HCT116 (cell line): ENCODE measurements at regions not wholly inside any gene's neighbourhood (a gene's known extent, or its start where the extent isn't known, plus 50 kb on each side); places are given as distances from the start of the nearest gene placed in this dataset.
A peak's percentile ranks its signal among the peaks of the same experiment; 100 is the strongest.

Experiments used
- ATAC-seq: fragments of 200-7000 bp; cut with Tn5 transposase; 2 replicates; pipeline ENCODE4 v1.9.1; 2020; ENCODE audit warnings: mild to moderate bottlenecking, moderate library complexity
- BruUV-seq: library from RNA; stranded (reverse); fragments of 400-500 nt; replicated peaks from 2 replicates; lab custom pipeline; 2021; lab: Mats Ljungman, UMichigan
- CTCF ChIA-PET: fragments of 300-600 bp; sonication (Branson Sonifier 250); formaldehyde crosslinking; loops from one replicate; lab custom pipeline; 2021; ENCODE audit warnings: antibody characterized with exemption; lab: Charles Lee
- POLR2A ChIA-PET: fragments of 300-600, 350-600 bp; sonication (Branson Sonifier 250); formaldehyde crosslinking; loops from one replicate; lab custom pipeline; 2021; ENCODE audit warnings: antibody characterized with exemption; lab: Charles Lee
- RAD21 ChIA-PET, 2 experiments: fragments of 300-600 bp; sonication (Branson Sonifier 250); formaldehyde crosslinking; loops; one replicate each; lab custom pipeline; 2023; ENCODE audit warnings: low total read pairs in 2 of 2; ENCODE audit not compliant: uncharacterized antibody in 2 of 2, unreplicated experiment in 2 of 2, low non-redundant PET in 1 of 2; lab: Charles Lee
- DNase-seq: peaks from one replicate; pipeline ENCODE4 v3.0.0-alpha.2; 2010; ENCODE audit warnings: low read depth, low spot score
- H2AFZ ChIP-seq: fragments of 200-600 bp; shearing (Covaris generic), sonication (generic); 2 replicates; pipeline ENCODE4 v1.6.1; 2017; ENCODE audit warnings: low read depth, mixed run types, mixed read lengths, antibody characterized with exemption, low read length; ENCODE audit not compliant: poor library complexity, severe bottlenecking
- H3K27ac ChIP-seq: 2 replicates; pipeline ENCODE4 v1.5.1; 2012; ENCODE audit warnings: low read depth, low read length
- H3K27me3 ChIP-seq: fragments of 200-600 bp; sonication (generic); 2 replicates; pipeline ENCODE4 v1.6.1; 2016; ENCODE audit warnings: mixed run types, low read length, mixed read lengths; ENCODE audit not compliant: insufficient read depth
- H3K36me3 ChIP-seq, 2 experiments: fragments of 200-500 bp in 1 of 2; fragments of 200-600 bp in 1 of 2; sonication (Bioruptor generic) in 1 of 2; sonication (generic) in 1 of 2; 2 replicates each; pipeline versions ENCODE4 v1.5.1 to v1.6.1; 2014 to 2016; ENCODE audit warnings: low read length in 2 of 2, inconsistent platforms in 1 of 2, mixed read lengths in 1 of 2, mixed run types in 1 of 2; ENCODE audit not compliant: insufficient read depth in 2 of 2, control insufficient read depth in 1 of 2
- H3K4me1 ChIP-seq, 2 experiments: fragments of 200-600 bp in 1 of 2; sonication (generic) in 1 of 2; 2 replicates each; pipeline versions ENCODE4 v1.5.1 to v1.6.1; 2012 to 2017; ENCODE audit warnings: low read length in 2 of 2, inconsistent platforms in 1 of 2, mild to moderate bottlenecking in 1 of 2, mixed read lengths in 1 of 2, mixed run types in 1 of 2, moderate library complexity in 1 of 2; ENCODE audit not compliant: insufficient read depth in 2 of 2, control insufficient read depth in 1 of 2
- H3K4me2 ChIP-seq: fragments of 200-600 bp; sonication (generic); 2 replicates; pipeline ENCODE4 v1.6.1; 2017; ENCODE audit warnings: mixed run types, low read length, mixed read lengths
- H3K4me3 ChIP-seq, 2 experiments: fragments of 200-600 bp in 1 of 2; sonication (generic) in 1 of 2; replicated peaks in 1 of 2; 2 replicates each; pipeline ENCODE4 v1.5.1; 2011 to 2016; ENCODE audit warnings: low read length in 2 of 2, control low read depth in 1 of 2, low read depth in 1 of 2, mild to moderate bottlenecking in 1 of 2, mixed read lengths in 1 of 2, mixed run types in 1 of 2
- H3K79me2 ChIP-seq: fragments of 200-600 bp; sonication (generic); 2 replicates; pipeline ENCODE4 v1.6.1; 2017; ENCODE audit warnings: mild to moderate bottlenecking, mixed run types, low read length, moderate library complexity, mixed read lengths; ENCODE audit not compliant: insufficient read depth
- H3K9ac ChIP-seq: fragments of 200-600 bp; sonication (generic); 2 replicates; pipeline ENCODE4 v1.6.1; 2016; ENCODE audit warnings: low read length, mixed read lengths
- H3K9me2 ChIP-seq: fragments of 200-600 bp; sonication (generic), shearing (Covaris generic); 2 replicates; pipeline ENCODE4 v1.6.1; 2017; ENCODE audit warnings: mixed run types, mild to moderate bottlenecking, moderate library complexity; ENCODE audit not compliant: insufficient read depth
- H3K9me3 ChIP-seq, 2 experiments: fragments of 200-500 bp in 1 of 2; fragments of 200-600 bp in 1 of 2; sonication (Bioruptor generic) in 1 of 2; sonication (generic) in 1 of 2; 2 replicates each; pipeline ENCODE4 v1.6.1; 2014 to 2017; ENCODE audit warnings: low read length in 2 of 2, mixed read lengths in 2 of 2, inconsistent platforms in 1 of 2, low read depth in 1 of 2, mild to moderate bottlenecking in 1 of 2, mixed run types in 1 of 2, moderate library complexity in 1 of 2; ENCODE audit not compliant: control insufficient read depth in 1 of 2, insufficient read depth in 1 of 2
- H4K20me1 ChIP-seq: fragments of 200-600 bp; sonication (generic), shearing (Covaris generic); 2 replicates; pipeline ENCODE4 v1.6.1; 2017; ENCODE audit warnings: mixed run types, mild to moderate bottlenecking, moderate library complexity; ENCODE audit not compliant: insufficient read depth
- EGR1 ChIP-seq: IDR thresholded peaks from 2 replicates; pipeline ENCODE4 v1.6.1; 2012; ENCODE audit warnings: low read depth
- FOSL1 ChIP-seq: IDR thresholded peaks from 2 replicates; pipeline ENCODE4 v1.6.1; 2012; ENCODE audit warnings: low read depth
- POLR2A ChIP-seq: IDR thresholded peaks from 2 replicates; pipeline ENCODE4 v1.7.0; 2011; ENCODE audit warnings: borderline replicate concordance; ENCODE audit not compliant: insufficient read depth, insufficient read length; ENCODE audit errors: extremely low read depth
- POLR2AphosphoS5 ChIP-seq: IDR thresholded peaks from 2 replicates; pipeline ENCODE4 v1.6.1; 2011; ENCODE audit warnings: mild to moderate bottlenecking, low read depth, low read length, moderate library complexity
- RAD21 ChIP-seq: IDR thresholded peaks from 2 replicates; pipeline ENCODE4 v1.6.1; 2012; ENCODE audit warnings: low read depth, mild to moderate bottlenecking
- ZNF274 ChIP-seq: fragments of 200-500 bp; sonication (Bioruptor generic); IDR thresholded peaks from 2 replicates; pipeline ENCODE4 v1.6.1; 2014; ENCODE audit warnings: mild to moderate bottlenecking, low read depth, low read length, inconsistent platforms
- intact Hi-C: fragments of 100-400 bp; cut with micrococcal nuclease; formaldehyde crosslinking; loops from 2 replicates; pipeline ENCODE4 v1.10.0; 2022
- TF ChIP-seq, protein P1 (sequence below), 3 experiments: fragments of 200-600 bp in 1 of 3; sonication (generic) in 1 of 3; IDR thresholded peaks in 2 of 3; conservative IDR thresholded peaks in 1 of 3; 2 replicates each; pipeline ENCODE4 v1.5.1; 2012 to 2017; ENCODE audit warnings: low read depth in 2 of 3, low read length in 2 of 3, antibody characterized with exemption in 1 of 3, borderline replicate concordance in 1 of 3, control low read depth in 1 of 3, mild to moderate bottlenecking in 1 of 3, mixed read lengths in 1 of 3, mixed run types in 1 of 3, moderate library complexity in 1 of 3; ENCODE audit not compliant: insufficient read depth in 1 of 3

- Histone ChIP-seq H3K27me3 (peaks cover 18% of the 10 kb centered on the region; the same call in 1 of the 2 replicates), H3K79me2 (no peaks in the 10 kb centered on the region), H3K36me3 (no peaks in the 10 kb centered on the region), H3K9me2 (no peaks in the 10 kb centered on the region), H3K9ac (no peak overlapping the region), H3K27ac (no peak overlapping the region), H4K20me1 (no peaks in the 10 kb centered on the region), H3K4me1 (no peaks in the 10 kb centered on the region), H2AFZ (no peak overlapping the region), H3K4me2 (no peak overlapping the region), H3K9me3 (no peaks in the 10 kb centered on the region), H3K4me3 (no peak overlapping the region)
- ATAC-seq = no peak
- POLR2A ChIA-PET = no interaction called here
- CTCF ChIA-PET = no interaction called here
- intact Hi-C loops = no loop called here
- TF ChIP-seq FOSL1 (no peak), ZNF274 (no peak), POLR2A (no peak), POLR2AphosphoS5 (no peak)
- no TSS peak for BruUV-seq
- RAD21 ChIA-PET = no interaction called here
- no peak for DNase-seq
These were observed 435.7 kb downstream of the MCTP2 start for GRCh38 chr15:94667109-94667508.

DNA sequence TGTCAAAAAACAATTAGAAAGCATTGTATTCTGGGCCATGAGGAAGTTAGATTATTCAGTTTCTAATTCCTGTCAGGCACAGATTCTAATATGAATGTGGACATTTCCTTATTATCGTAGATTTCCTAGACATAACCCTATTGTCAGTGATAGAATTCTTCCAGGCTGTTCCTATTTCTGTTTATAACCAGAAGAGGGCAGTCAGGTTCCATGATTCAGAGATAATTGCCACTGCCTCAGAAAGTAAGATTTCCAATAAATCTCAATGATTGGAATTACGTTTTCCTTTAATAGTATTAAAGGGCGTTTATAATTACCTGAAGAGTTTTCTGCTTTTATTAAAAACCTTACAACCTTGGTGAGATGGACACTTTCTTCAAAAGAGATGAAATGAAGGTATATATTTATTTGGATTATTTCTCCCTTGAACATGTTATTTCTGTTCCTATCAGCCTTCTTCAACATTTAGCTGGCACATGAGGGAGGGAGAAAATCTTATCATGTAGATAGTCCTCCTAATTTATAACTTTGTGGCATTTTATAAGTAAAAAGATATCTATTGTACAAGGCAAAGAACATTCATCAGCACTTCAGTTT is 439.2 kb downstream of the MCTP2 start:
- Histone ChIP-seq H3K27ac (no peak overlapping the region), H3K9me2 (no peaks in the 10 kb centered on the region)
- intact Hi-C loops = loop anchor here (2.0 to 5.0 kb wide), 3 partner anchors 258 to 620 kb away; no protein-coding TSS in a partner anchor
- DNase-seq = peak; percentile 15
- TF ChIP-seq, protein P1, sequence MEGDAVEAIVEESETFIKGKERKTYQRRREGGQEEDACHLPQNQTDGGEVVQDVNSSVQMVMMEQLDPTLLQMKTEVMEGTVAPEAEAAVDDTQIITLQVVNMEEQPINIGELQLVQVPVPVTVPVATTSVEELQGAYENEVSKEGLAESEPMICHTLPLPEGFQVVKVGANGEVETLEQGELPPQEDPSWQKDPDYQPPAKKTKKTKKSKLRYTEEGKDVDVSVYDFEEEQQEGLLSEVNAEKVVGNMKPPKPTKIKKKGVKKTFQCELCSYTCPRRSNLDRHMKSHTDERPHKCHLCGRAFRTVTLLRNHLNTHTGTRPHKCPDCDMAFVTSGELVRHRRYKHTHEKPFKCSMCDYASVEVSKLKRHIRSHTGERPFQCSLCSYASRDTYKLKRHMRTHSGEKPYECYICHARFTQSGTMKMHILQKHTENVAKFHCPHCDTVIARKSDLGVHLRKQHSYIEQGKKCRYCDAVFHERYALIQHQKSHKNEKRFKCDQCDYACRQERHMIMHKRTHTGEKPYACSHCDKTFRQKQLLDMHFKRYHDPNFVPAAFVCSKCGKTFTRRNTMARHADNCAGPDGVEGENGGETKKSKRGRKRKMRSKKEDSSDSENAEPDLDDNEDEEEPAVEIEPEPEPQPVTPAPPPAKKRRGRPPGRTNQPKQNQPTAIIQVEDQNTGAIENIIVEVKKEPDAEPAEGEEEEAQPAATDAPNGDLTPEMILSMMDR (IDR thresholded peaks at IDR 0.05 in 2 of 3, conservative IDR thresholded peaks at IDR 0.05 in 1 of 3; ENCODE audit: borderline replicate concordance in 1 of 3, insufficient read depth in 1 of 3, low read depth in 2 of 3, low read length in 2 of 3) = peak; percentile 48 to 79 (median 56); a peak in 5 of 6 replicates
- peak; percentile 75 for TF ChIP-seq RAD21
- no peak for TF ChIP-seq EGR1
- TF ChIP-seq, all 23 proteins: peak for 2
- H4K20me1 ChIP-seq = no peaks in the 10 kb centered on the region
- ChIA-PET RAD21 (no interaction called here), POLR2A (no interaction called here), CTCF (interaction anchor here (1.1 to 1.9 kb wide), 3 partner anchors 257 to 506 kb away, joined by 3 to 7 read pairs (median 5); no protein-coding TSS in a partner anchor)
- ATAC-seq = peak; percentile 75
- BruUV-seq = no TSS peak
- H3K79me2 ChIP-seq = no peaks in the 10 kb centered on the region
- no peaks in the 10 kb centered on the region for H3K9me3 ChIP-seq
- H3K36me3 ChIP-seq = no peaks in the 10 kb centered on the region
- H3K27me3 ChIP-seq = peaks cover 7% of the 10 kb centered on the region; the same call in 1 of the 2 replicates
- no peak overlapping the region for H3K4me3 ChIP-seq
- no peak overlapping the region for H3K4me2 ChIP-seq
- H2AFZ ChIP-seq = no peak overlapping the region
- H3K4me1 ChIP-seq = no peaks in the 10 kb centered on the region
- H3K9ac ChIP-seq = no peak overlapping the region
